Osteocyte (in vitro differentiated cells): ENCODE measurements at regions not wholly inside any gene's neighbourhood (a gene's known extent, or its start where the extent isn't known, plus 50 kb on each side); places are given as distances from the start of the nearest gene placed in this dataset.
A peak's percentile ranks its signal among the peaks of the same experiment; 100 is the strongest.

ENCODE experiments used
- DNase-seq: peaks from one replicate; pipeline ENCODE4 v3.0.0; 2021; ENCODE audit warnings: mixed read lengths; ENCODE audit not compliant: unreplicated experiment; ENCODE audit errors: extremely low spot score
- H3K27ac Mint-ChIP-seq: one replicate; pipeline ENCODE4 v1.8.0; 2021; ENCODE audit warnings: mild to moderate bottlenecking, mixed read lengths; ENCODE audit not compliant: unreplicated experiment
- H3K27me3 Mint-ChIP-seq: one replicate; pipeline ENCODE4 v1.8.0; 2021; ENCODE audit warnings: mixed read lengths; ENCODE audit not compliant: unreplicated experiment
- H3K36me3 Mint-ChIP-seq: one replicate; pipeline ENCODE4 v1.8.0; 2021; ENCODE audit warnings: mixed read lengths; ENCODE audit not compliant: unreplicated experiment
- H3K4me1 Mint-ChIP-seq: one replicate; pipeline ENCODE4 v1.8.0; 2021; ENCODE audit warnings: mixed read lengths; ENCODE audit not compliant: unreplicated experiment
- H3K4me3 Mint-ChIP-seq: one replicate; pipeline ENCODE4 v1.8.0; 2021; ENCODE audit warnings: mild to moderate bottlenecking, moderate library complexity, mixed read lengths; ENCODE audit not compliant: unreplicated experiment
- H3K9me3 Mint-ChIP-seq: one replicate; pipeline ENCODE4 v1.8.0; 2021; ENCODE audit warnings: mixed read lengths; ENCODE audit not compliant: unreplicated experiment
- TF ChIP-seq, protein P1 (sequence below): fragments of 200-600 bp; sonication (generic); IDR thresholded peaks from 2 replicates; pipeline ENCODE4 v1.5.0; 2021; ENCODE audit warnings: antibody characterized with exemption, mild to moderate bottlenecking, moderate library complexity

- no peaks in the 10 kb centered on the region for H3K9me3 Mint-ChIP-seq
- peaks cover 4% of the 10 kb centered on the region for H3K4me1 Mint-ChIP-seq
- H3K27ac Mint-ChIP-seq: no peak overlapping the region
- no peak for DNase-seq
- no peaks in the 10 kb centered on the region for H3K36me3 Mint-ChIP-seq
- H3K4me3 Mint-ChIP-seq: peak overlapping the region; percentile 51
- H3K27me3 Mint-ChIP-seq: no peaks in the 10 kb centered on the region
- TF ChIP-seq, protein P1, sequence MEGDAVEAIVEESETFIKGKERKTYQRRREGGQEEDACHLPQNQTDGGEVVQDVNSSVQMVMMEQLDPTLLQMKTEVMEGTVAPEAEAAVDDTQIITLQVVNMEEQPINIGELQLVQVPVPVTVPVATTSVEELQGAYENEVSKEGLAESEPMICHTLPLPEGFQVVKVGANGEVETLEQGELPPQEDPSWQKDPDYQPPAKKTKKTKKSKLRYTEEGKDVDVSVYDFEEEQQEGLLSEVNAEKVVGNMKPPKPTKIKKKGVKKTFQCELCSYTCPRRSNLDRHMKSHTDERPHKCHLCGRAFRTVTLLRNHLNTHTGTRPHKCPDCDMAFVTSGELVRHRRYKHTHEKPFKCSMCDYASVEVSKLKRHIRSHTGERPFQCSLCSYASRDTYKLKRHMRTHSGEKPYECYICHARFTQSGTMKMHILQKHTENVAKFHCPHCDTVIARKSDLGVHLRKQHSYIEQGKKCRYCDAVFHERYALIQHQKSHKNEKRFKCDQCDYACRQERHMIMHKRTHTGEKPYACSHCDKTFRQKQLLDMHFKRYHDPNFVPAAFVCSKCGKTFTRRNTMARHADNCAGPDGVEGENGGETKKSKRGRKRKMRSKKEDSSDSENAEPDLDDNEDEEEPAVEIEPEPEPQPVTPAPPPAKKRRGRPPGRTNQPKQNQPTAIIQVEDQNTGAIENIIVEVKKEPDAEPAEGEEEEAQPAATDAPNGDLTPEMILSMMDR: no peak
Measured at GRCh38 chr10:128209862-128210214, 83.6 kb upstream of the MKI67 start.

- no peak for DNase-seq
- Mint-ChIP-seq H3K4me3 (peak overlapping the region; percentile 52), H3K27ac (no peak overlapping the region), H3K9me3 (no peaks in the 10 kb centered on the region), H3K4me1 (peaks cover 4% of the 10 kb centered on the region), H3K27me3 (no peaks in the 10 kb centered on the region), H3K36me3 (no peaks in the 10 kb centered on the region)
- TF ChIP-seq, protein P1: peak; percentile 82
Measured at GRCh38 chr10:128210215-128211063, 84.2 kb upstream of the MKI67 start.

GRCh38 chr10:128211064-128211504, 84.9 kb upstream of the MKI67 start:
- no peaks in the 10 kb centered on the region for H3K36me3 Mint-ChIP-seq
- H3K4me3 Mint-ChIP-seq: no peak overlapping the region
- DNase-seq: peak; percentile 80
- no peaks in the 10 kb centered on the region for H3K27me3 Mint-ChIP-seq
- TF ChIP-seq, protein P1: no peak
- no peak overlapping the region for H3K27ac Mint-ChIP-seq
- peaks cover 4% of the 10 kb centered on the region for H3K4me1 Mint-ChIP-seq
- H3K9me3 Mint-ChIP-seq: no peaks in the 10 kb centered on the region

DNA sequence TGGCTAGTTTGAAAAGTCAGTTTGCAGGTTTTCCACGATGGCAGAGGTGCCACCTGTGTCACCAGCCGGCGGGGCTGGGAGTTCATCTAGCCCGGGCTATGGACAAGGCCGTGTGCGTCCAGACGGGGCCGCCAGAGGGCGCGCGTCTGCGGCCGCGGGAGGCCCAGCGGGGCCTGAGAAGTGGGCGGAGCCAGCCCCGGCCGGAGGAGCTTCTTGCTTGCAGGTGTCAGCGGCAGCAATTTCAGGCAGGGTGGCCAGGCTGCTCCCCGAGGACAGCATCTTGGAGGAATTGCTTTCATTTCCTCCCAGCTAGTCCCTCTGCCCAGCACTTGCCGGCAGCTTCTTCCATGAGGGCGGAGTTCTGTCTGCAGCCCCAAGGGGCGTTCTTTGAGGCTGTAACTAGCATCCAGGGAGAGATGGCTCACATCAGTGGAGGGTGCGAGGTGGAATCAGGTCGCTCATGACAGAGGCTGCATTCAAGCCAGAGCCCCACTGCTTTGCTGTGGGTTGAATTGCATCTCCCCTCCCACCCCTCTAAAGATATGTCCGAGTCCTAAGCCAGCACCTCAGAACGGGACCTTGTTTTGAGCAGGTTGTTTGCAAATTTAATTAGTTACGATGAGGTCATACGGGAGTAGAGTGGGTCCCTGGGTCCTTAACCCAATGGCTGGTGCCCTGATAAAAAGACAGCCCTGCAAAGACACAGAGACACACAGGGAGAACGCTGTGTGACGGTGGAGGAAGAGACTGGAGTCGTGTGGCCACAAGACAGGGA, 85.9 kb upstream of the MKI67 start:
- Mint-ChIP-seq H3K27ac (no peak overlapping the region), H3K4me1 (peaks cover 4% of the 10 kb centered on the region), H3K9me3 (no peaks in the 10 kb centered on the region), H3K36me3 (no peaks in the 10 kb centered on the region), H3K27me3 (no peaks in the 10 kb centered on the region), H3K4me3 (peak overlapping the region; percentile 66)
- peak; percentile 92 for DNase-seq
- TF ChIP-seq, protein P1: peak; percentile 97

- TF ChIP-seq, protein P1: no peak
- no peaks in the 10 kb centered on the region for H3K36me3 Mint-ChIP-seq
- no peak overlapping the region for H3K4me3 Mint-ChIP-seq
- DNase-seq: no peak
- H3K27me3 Mint-ChIP-seq: no peaks in the 10 kb centered on the region
- H3K9me3 Mint-ChIP-seq: no peaks in the 10 kb centered on the region
- peaks cover 4% of the 10 kb centered on the region for H3K4me1 Mint-ChIP-seq
- no peak overlapping the region for H3K27ac Mint-ChIP-seq
Measured at GRCh38 chr10:128213156-128213555, 86.9 kb upstream of the MKI67 start.
